ENCODE measurements at regions not wholly inside any gene's neighbourhood (a gene's known extent, or its start where the extent isn't known, plus 50 kb on each side); places are given as distances from the start of the nearest gene placed in this dataset.
"Not testable (repeated sequence)": the region's sequence is repeated elsewhere in the genome, so short reads cannot be mapped to it uniquely, and the experiment has no call there.

GRCh38 chr12:24505366-24506015 is 443.4 kb downstream of the BCAT1 start:
- DNase-seq (ENCODE audit: low spot score) = no peak
- Histone ChIP-seq H4K8ac (ENCODE audit: low read depth, low read length) (no peak overlapping the region), H3K4me2 (ENCODE audit: insufficient read depth, low read length, poor library complexity, severe bottlenecking) (no peak overlapping the region), H2AFZ (ENCODE audit: low read length) (no peak overlapping the region), H3K79me1 (ENCODE audit: low read depth, low read length) (no peaks in the 10 kb centered on the region), H3K9me3 (replicated peaks in 1 of 2; ENCODE audit: control insufficient read depth in 2 of 2, insufficient read depth in 1 of 2, low read depth in 1 of 2, low read length in 2 of 2) (peaks cover 0 to 8% of the 10 kb centered on the region in 2 donors), H3K36me3 (replicated peaks in 1 of 2; ENCODE audit: control insufficient read depth in 2 of 2, insufficient read depth in 2 of 2, low read length in 2 of 2) (no peaks in the 10 kb centered on the region), H2BK120ac (ENCODE audit: low read depth, low read length) (no peak overlapping the region), H3K27me3 (ENCODE audit: control insufficient read depth in 3 of 3, insufficient read depth in 3 of 3, low read depth in 1 of 3, low read length in 3 of 3) (no peaks in the 10 kb centered on the region), H3K4me3 (ENCODE audit: low read length in 2 of 2) (no peak overlapping the region), H4K91ac (ENCODE audit: low read depth, low read length, poor library complexity) (no peak overlapping the region), H3K27ac (replicated peaks; ENCODE audit: low read length) (no peak overlapping the region), H2AK5ac (ENCODE audit: low read depth, low read length) (no peak overlapping the region), H2BK5ac (ENCODE audit: low read length) (no peak overlapping the region), H3K4me1 (ENCODE audit: control insufficient read depth in 2 of 2, insufficient read depth in 1 of 2, low read depth in 1 of 2, low read length in 2 of 2) (peaks cover 2 to 4% of the 10 kb centered on the region in 2 donors), H3K4ac (ENCODE audit: low read length) (no peak overlapping the region), H3K14ac (ENCODE audit: low read length) (no peak overlapping the region), H3K23ac (ENCODE audit: low read depth, low read length, poor library complexity) (no peak overlapping the region), H3K9ac (ENCODE audit: low read depth, low read length, poor library complexity) (no peak overlapping the region), H2BK15ac (ENCODE audit: low read length) (no peak overlapping the region), H2BK12ac (ENCODE audit: low read length) (no peak overlapping the region), H3K18ac (ENCODE audit: low read length) (no peak overlapping the region)
- WGBS, 2 donors (ENCODE audit: extremely low coverage in 2 of 2, insufficient read length in 2 of 2, insufficient replicate concordance in 1 of 2) = no CpG with 5 or more reads among the region's 7 CpGs

DNA sequence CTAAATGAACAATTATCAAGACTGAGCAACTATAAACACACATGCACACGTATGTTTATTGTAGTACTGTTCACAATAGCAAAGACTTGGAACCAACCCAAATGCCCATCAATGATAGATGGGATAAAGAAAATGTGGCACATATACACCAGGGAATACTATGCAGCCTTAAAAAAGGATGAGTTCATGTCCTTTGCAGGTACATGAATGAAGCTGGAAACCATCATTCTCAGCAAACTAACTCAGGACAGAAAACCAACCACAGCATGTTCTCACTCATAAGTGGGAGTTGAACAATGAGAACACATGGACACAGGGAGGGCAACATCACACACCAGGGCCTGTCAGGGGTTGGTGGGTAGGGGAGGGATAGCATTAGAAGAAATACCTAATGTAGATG is 445.4 kb downstream of the BCAT1 start:
- H3K79me1 ChIP-seq (ENCODE audit: low read depth, low read length); H3K4me3 ChIP-seq (ENCODE audit: low read length in 2 of 2); H2AFZ ChIP-seq (ENCODE audit: low read length); H3K9ac ChIP-seq (ENCODE audit: low read depth, low read length, poor library complexity); H3K18ac ChIP-seq (ENCODE audit: low read length); H3K14ac ChIP-seq (ENCODE audit: low read length); H3K27me3 ChIP-seq (ENCODE audit: control insufficient read depth in 3 of 3, insufficient read depth in 3 of 3, low read depth in 1 of 3, low read length in 3 of 3); H3K23ac ChIP-seq (ENCODE audit: low read depth, low read length, poor library complexity); H2BK12ac ChIP-seq (ENCODE audit: low read length); H2BK5ac ChIP-seq (ENCODE audit: low read length); H2BK120ac ChIP-seq (ENCODE audit: low read depth, low read length); H4K8ac ChIP-seq (ENCODE audit: low read depth, low read length); H3K4ac ChIP-seq (ENCODE audit: low read length); DNase-seq (ENCODE audit: low spot score); H3K4me2 ChIP-seq (ENCODE audit: insufficient read depth, low read length, poor library complexity, severe bottlenecking); H3K36me3 ChIP-seq (replicated peaks in 1 of 2; ENCODE audit: control insufficient read depth in 2 of 2, insufficient read depth in 2 of 2, low read length in 2 of 2); H3K27ac ChIP-seq (replicated peaks; ENCODE audit: low read length); H4K91ac ChIP-seq (ENCODE audit: low read depth, low read length, poor library complexity); H2BK15ac ChIP-seq (ENCODE audit: low read length); H3K9me3 ChIP-seq (replicated peaks in 1 of 2; ENCODE audit: control insufficient read depth in 2 of 2, insufficient read depth in 1 of 2, low read depth in 1 of 2, low read length in 2 of 2); H2AK5ac ChIP-seq (ENCODE audit: low read depth, low read length): not testable (repeated sequence)
- H3K4me1 ChIP-seq (ENCODE audit: control insufficient read depth in 2 of 2, insufficient read depth in 1 of 2, low read depth in 1 of 2, low read length in 2 of 2) = peaks cover 2 to 18% of the 10 kb centered on the region in 2 donors
- WGBS, 2 donors (ENCODE audit: extremely low coverage in 2 of 2, insufficient read length in 2 of 2, insufficient replicate concordance in 1 of 2) = no CpG with 5 or more reads among the region's 1 CpG

DNA sequence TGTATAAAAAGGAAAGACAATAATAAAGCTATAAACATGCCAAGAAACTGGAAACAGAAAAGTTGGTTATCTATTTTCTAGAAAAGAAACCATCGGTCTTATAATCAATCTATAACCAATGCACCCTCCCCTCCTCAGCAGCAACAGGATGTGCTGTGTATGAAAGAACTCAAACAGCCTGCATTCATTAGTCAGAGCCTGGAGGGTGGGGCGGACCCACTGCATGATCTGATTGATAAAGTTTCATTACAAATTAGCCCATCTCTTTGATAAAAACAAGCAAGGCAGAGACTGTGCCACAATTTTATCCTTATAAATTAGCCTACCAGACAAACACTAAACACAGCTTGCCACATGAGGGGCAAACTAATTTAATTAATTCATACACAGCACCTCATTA is 448.1 kb downstream of the BCAT1 start:
- H3K23ac ChIP-seq (ENCODE audit: low read depth, low read length, poor library complexity) = no peak overlapping the region
- no peaks in the 10 kb centered on the region for H3K27me3 ChIP-seq (ENCODE audit: control insufficient read depth in 3 of 3, insufficient read depth in 3 of 3, low read depth in 1 of 3, low read length in 3 of 3)
- H3K9ac ChIP-seq (ENCODE audit: low read depth, low read length, poor library complexity) = no peak overlapping the region
- no peak overlapping the region for H4K8ac ChIP-seq (ENCODE audit: low read depth, low read length)
- H2AK5ac ChIP-seq (ENCODE audit: low read depth, low read length) = no peak overlapping the region
- no peak overlapping the region for H3K4ac ChIP-seq (ENCODE audit: low read length)
- no peak overlapping the region for H3K27ac ChIP-seq (replicated peaks; ENCODE audit: low read length)
- H3K18ac ChIP-seq (ENCODE audit: low read length) = no peak overlapping the region
- H2BK120ac ChIP-seq (ENCODE audit: low read depth, low read length) = no peak overlapping the region
- no peaks in the 10 kb centered on the region for H3K36me3 ChIP-seq (replicated peaks in 1 of 2; ENCODE audit: control insufficient read depth in 2 of 2, insufficient read depth in 2 of 2, low read length in 2 of 2)
- H2AFZ ChIP-seq (ENCODE audit: low read length) = peak overlapping the region; percentile 1
- H3K9me3 ChIP-seq (replicated peaks in 1 of 2; ENCODE audit: control insufficient read depth in 2 of 2, insufficient read depth in 1 of 2, low read depth in 1 of 2, low read length in 2 of 2) = peaks cover 0 to 10% of the 10 kb centered on the region in 2 donors
- no peak overlapping the region for H3K4me2 ChIP-seq (ENCODE audit: insufficient read depth, low read length, poor library complexity, severe bottlenecking)
- H3K14ac ChIP-seq (ENCODE audit: low read length) = no peak overlapping the region
- H2BK5ac ChIP-seq (ENCODE audit: low read length) = no peak overlapping the region
- DNase-seq (ENCODE audit: low spot score) = no peak
- no peak overlapping the region for H2BK15ac ChIP-seq (ENCODE audit: low read length)
- no peak overlapping the region for H4K91ac ChIP-seq (ENCODE audit: low read depth, low read length, poor library complexity)
- H3K4me3 ChIP-seq (ENCODE audit: low read length in 2 of 2) = peak overlapping the region in 1 of 2 donors; percentile 28
- peaks cover 1 to 18% of the 10 kb centered on the region in 2 donors for H3K4me1 ChIP-seq (ENCODE audit: control insufficient read depth in 2 of 2, insufficient read depth in 1 of 2, low read depth in 1 of 2, low read length in 2 of 2)
- no peak overlapping the region for H2BK12ac ChIP-seq (ENCODE audit: low read length)
- H3K79me1 ChIP-seq (ENCODE audit: low read depth, low read length) = no peaks in the 10 kb centered on the region
- no CpG with 5 or more reads among the region's 2 CpGs for WGBS, 2 donors (ENCODE audit: extremely low coverage in 2 of 2, insufficient read length in 2 of 2, insufficient replicate concordance in 1 of 2)

DNA sequence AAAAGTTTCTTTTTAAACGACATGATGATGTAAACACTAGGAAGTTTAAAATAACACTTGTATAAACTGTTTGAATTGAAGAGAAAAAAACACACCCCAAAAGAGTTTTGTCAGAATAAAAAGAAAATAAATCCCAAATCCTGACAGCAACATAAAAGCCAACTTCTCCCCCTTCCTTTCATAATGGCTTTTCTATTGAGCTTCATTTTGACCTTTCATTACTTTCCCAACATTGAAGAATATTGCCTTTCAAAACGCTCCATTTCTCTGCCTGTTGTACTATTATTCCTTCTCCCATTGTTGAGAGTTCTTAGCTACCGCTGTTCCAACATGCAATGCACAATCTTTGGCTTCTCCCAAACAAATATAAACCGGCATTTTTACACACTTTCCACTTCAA is 448.5 kb downstream of the BCAT1 start:
- H2AFZ ChIP-seq (ENCODE audit: low read length) = peak overlapping the region; percentile 1
- no peak overlapping the region for H3K14ac ChIP-seq (ENCODE audit: low read length)
- H3K23ac ChIP-seq (ENCODE audit: low read depth, low read length, poor library complexity) = no peak overlapping the region
- no peak for DNase-seq (ENCODE audit: low spot score)
- H4K8ac ChIP-seq (ENCODE audit: low read depth, low read length) = no peak overlapping the region
- WGBS, 2 donors (ENCODE audit: extremely low coverage in 2 of 2, insufficient read length in 2 of 2, insufficient replicate concordance in 1 of 2) = no CpG with 5 or more reads among the region's 4 CpGs
- H2BK5ac ChIP-seq (ENCODE audit: low read length) = no peak overlapping the region
- H3K27ac ChIP-seq (replicated peaks; ENCODE audit: low read length) = no peak overlapping the region
- H2BK120ac ChIP-seq (ENCODE audit: low read depth, low read length) = no peak overlapping the region
- no peak overlapping the region for H3K18ac ChIP-seq (ENCODE audit: low read length)
- peaks cover 0 to 10% of the 10 kb centered on the region in 2 donors for H3K9me3 ChIP-seq (replicated peaks in 1 of 2; ENCODE audit: control insufficient read depth in 2 of 2, insufficient read depth in 1 of 2, low read depth in 1 of 2, low read length in 2 of 2)
- H3K4me3 ChIP-seq (ENCODE audit: low read length in 2 of 2) = peak overlapping the region in 1 of 2 donors; percentile 28
- peaks cover 1 to 18% of the 10 kb centered on the region in 2 donors for H3K4me1 ChIP-seq (ENCODE audit: control insufficient read depth in 2 of 2, insufficient read depth in 1 of 2, low read depth in 1 of 2, low read length in 2 of 2)
- no peaks in the 10 kb centered on the region for H3K27me3 ChIP-seq (ENCODE audit: control insufficient read depth in 3 of 3, insufficient read depth in 3 of 3, low read depth in 1 of 3, low read length in 3 of 3)
- no peaks in the 10 kb centered on the region for H3K36me3 ChIP-seq (replicated peaks in 1 of 2; ENCODE audit: control insufficient read depth in 2 of 2, insufficient read depth in 2 of 2, low read length in 2 of 2)
- no peak overlapping the region for H2BK15ac ChIP-seq (ENCODE audit: low read length)
- no peak overlapping the region for H2BK12ac ChIP-seq (ENCODE audit: low read length)
- H3K4me2 ChIP-seq (ENCODE audit: insufficient read depth, low read length, poor library complexity, severe bottlenecking) = no peak overlapping the region
- H3K4ac ChIP-seq (ENCODE audit: low read length) = no peak overlapping the region
- H3K79me1 ChIP-seq (ENCODE audit: low read depth, low read length) = no peaks in the 10 kb centered on the region
- H3K9ac ChIP-seq (ENCODE audit: low read depth, low read length, poor library complexity) = no peak overlapping the region
- no peak overlapping the region for H2AK5ac ChIP-seq (ENCODE audit: low read depth, low read length)
- H4K91ac ChIP-seq (ENCODE audit: low read depth, low read length, poor library complexity) = no peak overlapping the region
